ENCODE measurements at regions not wholly inside any gene's neighbourhood (a gene's known extent, or its start where the extent isn't known, plus 50 kb on each side); places are given as distances from the start of the nearest gene placed in this dataset.

- TF ChIP-seq, protein P1, sequence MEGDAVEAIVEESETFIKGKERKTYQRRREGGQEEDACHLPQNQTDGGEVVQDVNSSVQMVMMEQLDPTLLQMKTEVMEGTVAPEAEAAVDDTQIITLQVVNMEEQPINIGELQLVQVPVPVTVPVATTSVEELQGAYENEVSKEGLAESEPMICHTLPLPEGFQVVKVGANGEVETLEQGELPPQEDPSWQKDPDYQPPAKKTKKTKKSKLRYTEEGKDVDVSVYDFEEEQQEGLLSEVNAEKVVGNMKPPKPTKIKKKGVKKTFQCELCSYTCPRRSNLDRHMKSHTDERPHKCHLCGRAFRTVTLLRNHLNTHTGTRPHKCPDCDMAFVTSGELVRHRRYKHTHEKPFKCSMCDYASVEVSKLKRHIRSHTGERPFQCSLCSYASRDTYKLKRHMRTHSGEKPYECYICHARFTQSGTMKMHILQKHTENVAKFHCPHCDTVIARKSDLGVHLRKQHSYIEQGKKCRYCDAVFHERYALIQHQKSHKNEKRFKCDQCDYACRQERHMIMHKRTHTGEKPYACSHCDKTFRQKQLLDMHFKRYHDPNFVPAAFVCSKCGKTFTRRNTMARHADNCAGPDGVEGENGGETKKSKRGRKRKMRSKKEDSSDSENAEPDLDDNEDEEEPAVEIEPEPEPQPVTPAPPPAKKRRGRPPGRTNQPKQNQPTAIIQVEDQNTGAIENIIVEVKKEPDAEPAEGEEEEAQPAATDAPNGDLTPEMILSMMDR (IDR thresholded peaks at IDR 0.05) = no peak
- TF ChIP-seq POLR2A (IDR thresholded peaks at IDR 0.05) = no peak
Observed at GRCh38 chr9:107142896-107143603, 140.0 kb upstream of the RAD23B start.
